ENCODE measurements at regions not wholly inside any gene's neighbourhood (a gene's known extent, or its start where the extent isn't known, plus 50 kb on each side); places are given as distances from the start of the nearest gene placed in this dataset.

DNA sequence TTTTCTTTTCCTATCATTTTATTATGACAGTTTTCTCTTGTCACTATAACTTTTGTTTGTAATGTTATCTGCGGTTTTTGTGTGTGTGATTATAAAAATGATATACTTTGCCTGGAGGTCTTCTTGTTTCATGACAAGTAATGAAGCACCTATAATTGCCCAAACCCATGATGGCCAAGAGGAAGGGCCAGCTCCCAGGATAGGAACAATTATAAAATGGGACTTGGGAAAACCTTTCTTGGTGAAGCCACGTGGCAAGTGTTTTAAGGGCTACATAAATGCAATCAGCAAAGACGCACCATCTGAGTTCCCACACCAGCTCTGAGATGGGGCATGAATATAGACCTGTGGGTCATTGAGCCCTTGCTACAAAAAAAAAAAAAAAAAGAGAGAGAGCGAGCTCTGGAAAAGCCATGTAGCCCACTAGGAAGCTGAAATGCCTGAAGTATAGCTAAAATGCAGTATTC is 462.6 kb upstream of the RUNX1 start:
- TF ChIP-seq POLR2A (IDR thresholded peaks at IDR 0.05; ENCODE audit: low read length) (no peak), GATA1 (IDR thresholded peaks at IDR 0.05; ENCODE audit: low read depth, low read length) (no peak)

All from erythroblast (primary cell).